Ovary (tissue), 7 donors: ENCODE measurements at regions not wholly inside any gene's neighbourhood (a gene's known extent, or its start where the extent isn't known, plus 50 kb on each side); places are given as distances from the start of the nearest gene placed in this dataset.

Experiments used
- DNase-seq, 5 donors: peaks; one replicate each; pipeline ENCODE4 v3.0.0-alpha.2; 2019 to 2020
- H3K27ac ChIP-seq, 2 donors: fragments of 200-600 bp; one replicate each; pipeline versions ENCODE4 v1.5.1 to v1.8.0; 2019 to 2022
- H3K27me3 ChIP-seq: fragments of 200-600 bp; one replicate; pipeline ENCODE4 v1.8.0; 2022
- H3K36me3 ChIP-seq: fragments of 200-600 bp; sonication (generic); one replicate; pipeline ENCODE4 v1.5.1; 2019
- H3K4me1 ChIP-seq: one replicate; pipeline ENCODE4 v1.8.1; 2013; ENCODE audit warnings: mild to moderate bottlenecking, moderate library complexity; ENCODE audit not compliant: insufficient read depth
- H3K4me3 ChIP-seq: fragments of 200-600 bp; sonication (generic); one replicate; pipeline ENCODE4 v1.5.1; 2017
- H3K9me3 ChIP-seq, 2 donors: fragments of 200-600 bp in 1 of 2; sonication (generic) in 1 of 2; one replicate each; pipeline versions ENCODE4 v1.5.1 to v1.8.1; 2013 to 2019; ENCODE audit warnings: mild to moderate bottlenecking in 1 of 2, moderate library complexity in 1 of 2
- EP300 ChIP-seq: sonication (generic); formaldehyde crosslinking; IDR thresholded peaks from one replicate; pipeline ENCODE4 v1.6.1; 2017; ENCODE audit warnings: antibody characterized with exemption
- POLR2A ChIP-seq: fragments of 450-650 bp; IDR thresholded peaks from one replicate; pipeline ENCODE4 v1.6.1; 2017; ENCODE audit warnings: antibody characterized with exemption, mild to moderate bottlenecking, moderate library complexity
- WGBS, 3 donors: extraction: QIAGEN DNeasy Blood & Tissue Kit in 1 of 3; methylation state at CpG; one replicate each; pipeline versions ENCODE4 v1.1.5 to v1.1.7; 2013 to 2017; 5-methylcytosine and 5-hydroxymethylcytosine counted together
- intact Hi-C, 4 donors: fragments of 100-400 bp; cut with DNase I; formaldehyde crosslinking; loops; one replicate each; pipeline versions ENCODE4 v1.11.0 to v1.15.1; 2022 to 2023
- TF ChIP-seq, protein P1 (sequence below), 3 donors: fragments of 450-650 bp in 2 of 3; fragments of 200-600 bp in 1 of 3; IDR thresholded peaks; one replicate each; pipeline versions ENCODE4 v1.5.1 to v1.8.0; 2016 to 2022; ENCODE audit warnings: antibody characterized with exemption in 3 of 3, mild to moderate bottlenecking in 1 of 3
- donor health status: DM: no; HTN: no; CAD: no; lungs with moderate emphysema.
- donor health status: DM: no; HTN: no; CAD: no.
- donor health status: Bipolar disorder and iron deficiency.
- donor health status: DM: no; HTN: no; CAD: no.
- donor health status: DM: yes; HTN: yes; CAD: no.

DNA sequence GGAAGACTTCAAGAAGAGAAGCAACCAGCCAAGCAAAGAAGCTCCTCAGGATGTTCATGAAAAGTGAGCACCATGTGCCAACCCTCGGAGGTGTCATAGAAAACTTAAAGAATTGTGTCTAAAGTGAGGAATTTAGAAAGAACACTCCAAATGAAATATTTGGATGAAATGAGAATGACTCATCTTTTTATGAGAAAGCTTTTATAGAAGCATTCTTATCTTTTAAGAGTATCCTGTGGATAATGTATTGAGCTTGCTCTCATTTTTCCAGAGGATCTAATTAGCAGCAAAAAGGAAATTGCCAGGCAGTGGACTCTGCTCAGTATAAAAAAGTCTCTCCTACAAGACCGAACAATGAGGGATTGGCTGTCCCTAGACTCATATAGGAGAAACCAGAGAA is 454.9 kb downstream of the LRIG3 start:
- DNase-seq = no peak
- H3K9me3 ChIP-seq = no peaks in the 10 kb centered on the region
- H3K27ac ChIP-seq = no peak overlapping the region
- TF ChIP-seq EP300 = no peak
- no peaks in the 10 kb centered on the region for H3K27me3 ChIP-seq
- 66 to 91% (median 78%) methylated on average over 2 of the region's 2 CpGs for WGBS, 3 donors
- H3K4me1 ChIP-seq = no peaks in the 10 kb centered on the region
- H3K36me3 ChIP-seq = no peaks in the 10 kb centered on the region
- intact Hi-C loops = loop anchor here in 1 of 4 donors (10.0 kb wide), 1 partner anchor 271 kb away; no protein-coding TSS in a partner anchor
- H3K4me3 ChIP-seq = no peak overlapping the region

DNA sequence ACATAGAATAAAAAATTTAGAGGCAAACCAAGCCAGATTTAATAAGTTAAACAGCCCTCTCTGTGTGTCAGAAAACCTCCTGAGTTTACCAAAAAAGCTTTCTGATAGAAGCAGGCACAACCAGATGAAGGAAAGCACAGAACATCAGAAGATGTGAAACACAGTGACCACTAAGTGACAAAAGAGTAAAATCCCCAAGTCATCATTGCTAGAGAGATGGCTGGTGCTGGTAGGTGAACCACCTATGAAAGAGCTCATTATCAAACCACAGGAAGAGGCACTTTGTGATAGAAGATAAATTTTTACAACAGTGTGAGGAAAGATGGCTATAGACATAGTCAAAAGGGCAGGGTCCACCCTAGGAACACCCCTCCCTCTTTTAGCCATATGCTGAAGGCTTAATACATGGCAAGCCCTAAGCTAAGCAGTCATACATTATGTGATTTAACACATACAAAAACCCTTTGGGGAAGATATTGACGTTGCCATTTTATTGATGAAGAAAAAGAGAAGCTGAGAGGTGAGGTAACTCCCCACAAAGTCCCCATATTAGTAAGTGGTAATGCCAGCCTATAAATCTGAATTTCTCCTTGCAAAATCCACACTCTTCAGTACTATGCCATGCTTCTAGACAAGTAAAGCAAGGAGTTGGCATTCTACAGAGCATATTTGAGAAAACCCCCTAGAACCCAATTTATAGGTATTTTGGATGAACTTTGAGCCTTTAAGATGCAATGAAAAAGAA is 449.9 kb downstream of the LRIG3 start:
- H3K4me3 ChIP-seq = no peak overlapping the region
- H3K27ac ChIP-seq = no peak overlapping the region
- intact Hi-C loops = no loop called here
- H3K9me3 ChIP-seq = no peaks in the 10 kb centered on the region
- 56 to 80% (median 77%) methylated on average over 1 of the region's 1 CpG for WGBS, 3 donors
- H3K36me3 ChIP-seq = no peaks in the 10 kb centered on the region
- H3K4me1 ChIP-seq = no peaks in the 10 kb centered on the region
- DNase-seq = no peak
- no peaks in the 10 kb centered on the region for H3K27me3 ChIP-seq
- no peak for TF ChIP-seq EP300
- no peak for TF ChIP-seq POLR2A
- TF ChIP-seq, protein P1, sequence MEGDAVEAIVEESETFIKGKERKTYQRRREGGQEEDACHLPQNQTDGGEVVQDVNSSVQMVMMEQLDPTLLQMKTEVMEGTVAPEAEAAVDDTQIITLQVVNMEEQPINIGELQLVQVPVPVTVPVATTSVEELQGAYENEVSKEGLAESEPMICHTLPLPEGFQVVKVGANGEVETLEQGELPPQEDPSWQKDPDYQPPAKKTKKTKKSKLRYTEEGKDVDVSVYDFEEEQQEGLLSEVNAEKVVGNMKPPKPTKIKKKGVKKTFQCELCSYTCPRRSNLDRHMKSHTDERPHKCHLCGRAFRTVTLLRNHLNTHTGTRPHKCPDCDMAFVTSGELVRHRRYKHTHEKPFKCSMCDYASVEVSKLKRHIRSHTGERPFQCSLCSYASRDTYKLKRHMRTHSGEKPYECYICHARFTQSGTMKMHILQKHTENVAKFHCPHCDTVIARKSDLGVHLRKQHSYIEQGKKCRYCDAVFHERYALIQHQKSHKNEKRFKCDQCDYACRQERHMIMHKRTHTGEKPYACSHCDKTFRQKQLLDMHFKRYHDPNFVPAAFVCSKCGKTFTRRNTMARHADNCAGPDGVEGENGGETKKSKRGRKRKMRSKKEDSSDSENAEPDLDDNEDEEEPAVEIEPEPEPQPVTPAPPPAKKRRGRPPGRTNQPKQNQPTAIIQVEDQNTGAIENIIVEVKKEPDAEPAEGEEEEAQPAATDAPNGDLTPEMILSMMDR (IDR thresholded peaks at IDR 0.05) = no peak

DNA sequence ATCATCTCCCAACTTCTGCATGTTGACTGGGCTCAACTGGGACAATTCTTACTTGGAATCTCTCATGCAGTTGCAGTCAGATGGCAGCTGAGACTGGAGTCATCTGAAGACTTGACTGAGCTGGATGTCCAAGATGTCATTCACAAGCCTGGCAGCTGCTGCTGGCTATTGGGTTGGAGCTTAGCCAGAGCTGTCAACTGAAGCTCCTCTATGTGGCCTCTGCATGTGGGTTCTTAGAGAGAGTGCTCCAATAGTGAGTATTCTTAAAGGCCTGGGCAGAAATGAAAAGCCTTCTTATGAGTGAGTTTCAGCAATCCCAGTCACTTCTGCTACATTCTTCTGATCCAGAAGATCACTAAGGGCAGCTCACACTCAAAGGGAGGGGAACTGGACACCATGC is 440.9 kb downstream of the LRIG3 start:
- intact Hi-C loops = no loop called here
- Histone ChIP-seq H3K36me3 (no peaks in the 10 kb centered on the region), H3K27ac (no peak overlapping the region), H3K4me1 (no peaks in the 10 kb centered on the region), H3K4me3 (no peak overlapping the region), H3K9me3 (no peaks in the 10 kb centered on the region), H3K27me3 (no peaks in the 10 kb centered on the region)
- DNase-seq = no peak
- TF ChIP-seq, protein P1 (IDR thresholded peaks at IDR 0.05) = no peak
- TF ChIP-seq EP300 (no peak), POLR2A (no peak)

DNA sequence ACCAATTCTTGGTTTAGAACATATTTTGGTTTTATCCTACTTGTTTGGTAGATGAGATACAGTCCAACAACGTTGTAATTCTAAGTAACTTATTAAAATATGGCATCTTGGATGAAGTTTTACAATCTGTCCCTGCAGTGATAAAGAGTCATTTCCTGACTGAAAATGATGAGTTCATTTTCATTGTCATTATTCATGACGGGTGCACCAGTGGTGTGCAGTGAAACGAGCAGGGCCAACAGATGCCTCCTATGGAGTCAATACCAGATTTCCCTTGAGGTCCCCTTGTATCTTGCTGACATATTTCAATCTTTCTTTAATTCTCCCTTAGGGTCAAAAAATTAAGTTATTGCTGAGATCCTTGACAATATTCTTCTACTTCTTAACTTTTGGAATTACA is 438.5 kb downstream of the LRIG3 start:
- Histone ChIP-seq H3K36me3 (no peaks in the 10 kb centered on the region), H3K27me3 (no peaks in the 10 kb centered on the region), H3K9me3 (no peaks in the 10 kb centered on the region), H3K27ac (no peak overlapping the region), H3K4me3 (no peak overlapping the region), H3K4me1 (no peaks in the 10 kb centered on the region)
- intact Hi-C loops = no loop called here
- 70 to 75% (median 73%) methylated on average over 3 of the region's 3 CpGs for WGBS, 3 donors
- TF ChIP-seq, protein P1 (IDR thresholded peaks at IDR 0.05) = no peak
- no peak for TF ChIP-seq POLR2A
- TF ChIP-seq EP300 = no peak
- no peak for DNase-seq

DNA sequence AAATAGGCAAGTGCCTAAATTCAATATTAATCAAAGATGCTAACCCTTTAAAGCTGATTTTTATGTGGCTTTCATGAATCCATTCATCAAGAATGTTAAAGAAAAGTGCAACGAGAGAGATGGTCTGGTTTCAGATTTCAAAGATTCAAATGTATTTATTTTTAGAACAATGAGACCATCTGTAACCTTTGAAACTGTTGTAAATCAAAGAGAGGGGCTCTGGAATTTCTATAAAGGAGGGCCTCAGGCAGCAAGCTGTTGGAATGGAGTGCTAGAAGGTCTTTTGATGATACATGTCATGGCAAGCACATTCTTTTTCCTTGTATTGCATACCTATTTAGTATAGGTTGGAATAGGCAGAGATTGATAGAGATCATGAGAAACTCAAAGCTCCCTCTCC is 433.0 kb downstream of the LRIG3 start:
- DNase-seq = no peak
- no peak overlapping the region for H3K27ac ChIP-seq
- H3K4me3 ChIP-seq = no peak overlapping the region
- no peaks in the 10 kb centered on the region for H3K27me3 ChIP-seq
- no peak for TF ChIP-seq EP300
- no peak for TF ChIP-seq POLR2A
- TF ChIP-seq, protein P1 (IDR thresholded peaks at IDR 0.05) = no peak
- intact Hi-C loops = no loop called here
- H3K9me3 ChIP-seq = no peaks in the 10 kb centered on the region
- H3K36me3 ChIP-seq = no peaks in the 10 kb centered on the region
- H3K4me1 ChIP-seq = no peaks in the 10 kb centered on the region
- WGBS, 3 donors = 13 to 24% (median 17%) methylated on average over 1 of the region's 1 CpG
